GM18520 (cell line): ENCODE measurements at regions not wholly inside any gene's neighbourhood (a gene's known extent, or its start where the extent isn't known, plus 50 kb on each side); places are given as distances from the start of the nearest gene placed in this dataset.

Source experiments
- ATAC-seq: cut with Tn5 transposase; IDR thresholded peaks from one replicate; pipeline ENCODE4 v1.9.1; 2021; ENCODE audit not compliant: unreplicated experiment

DNA sequence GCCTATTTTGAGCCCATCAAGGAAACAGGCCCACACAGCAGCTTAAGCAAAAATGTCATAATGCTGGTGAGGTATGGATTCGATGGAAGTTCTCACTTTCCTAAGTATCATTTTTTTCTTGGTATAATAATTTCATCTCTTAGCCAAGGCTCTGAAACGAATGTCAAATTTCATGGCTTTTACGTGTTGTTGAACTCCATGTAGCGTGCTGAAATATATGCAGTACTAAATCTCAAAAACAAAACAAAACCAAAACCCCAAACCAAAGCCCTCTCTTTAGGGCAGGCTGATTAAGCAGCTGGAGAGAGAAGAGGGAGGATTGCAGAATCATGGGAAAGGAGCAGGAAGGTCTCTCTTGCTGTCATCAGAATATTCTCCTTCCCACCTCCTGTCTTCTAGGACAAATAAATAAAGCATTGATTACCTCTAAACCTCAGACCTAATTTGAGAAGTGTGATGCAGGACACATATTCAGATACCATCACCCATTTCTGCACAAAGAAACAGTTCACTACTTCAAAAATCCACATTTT lies 58.3 kb downstream of the TMEM174 start:
- no peak for ATAC-seq

DNA sequence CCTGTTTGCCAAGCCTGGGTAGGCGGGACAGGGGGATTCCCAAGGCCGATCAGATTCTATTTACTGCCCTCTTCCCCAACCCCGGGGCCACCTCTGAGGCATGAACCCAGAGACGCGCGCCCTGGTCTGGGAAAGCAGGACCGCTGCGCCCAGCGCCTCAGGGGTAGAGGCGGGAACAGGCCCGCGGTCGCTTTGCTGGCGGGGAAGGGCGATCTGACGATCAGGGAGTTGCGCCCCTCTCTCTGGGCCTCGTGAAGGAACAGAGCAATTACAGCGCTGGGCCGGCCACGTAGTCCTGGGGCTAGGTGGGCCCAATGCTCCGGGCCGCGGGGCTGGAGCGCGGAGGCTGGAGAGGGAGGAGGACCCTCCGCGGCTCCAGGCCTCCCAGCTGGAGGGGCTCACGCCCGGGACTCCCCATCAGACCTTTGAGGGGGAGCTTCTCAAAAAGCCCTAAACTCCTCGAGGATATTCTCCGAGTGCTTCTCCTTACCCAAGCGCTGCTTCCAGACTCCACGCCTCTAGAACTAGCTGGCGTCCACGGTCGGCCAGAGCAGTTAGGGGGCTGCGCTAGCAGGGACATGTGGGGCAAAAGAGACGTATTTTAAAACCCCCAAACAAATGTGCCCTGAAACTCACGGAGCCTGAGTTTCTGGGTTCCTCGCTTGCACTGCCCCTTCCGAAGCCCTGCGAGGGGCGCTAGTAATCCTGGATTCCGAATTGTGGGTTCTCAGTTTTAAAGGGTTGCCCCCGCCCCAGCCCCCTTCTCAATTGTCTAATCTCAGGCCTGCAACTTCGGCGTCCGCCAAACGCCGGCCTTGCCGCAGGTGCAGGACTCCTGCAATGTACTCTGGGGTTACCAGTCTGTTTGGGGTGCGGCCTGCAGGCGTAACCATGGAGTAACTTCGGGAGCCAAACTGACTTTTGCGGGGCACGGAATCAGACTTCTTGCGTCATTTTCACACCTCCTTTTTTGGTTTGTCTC lies 57.6 kb downstream of the TMEM174 start:
- no peak for ATAC-seq

DNA sequence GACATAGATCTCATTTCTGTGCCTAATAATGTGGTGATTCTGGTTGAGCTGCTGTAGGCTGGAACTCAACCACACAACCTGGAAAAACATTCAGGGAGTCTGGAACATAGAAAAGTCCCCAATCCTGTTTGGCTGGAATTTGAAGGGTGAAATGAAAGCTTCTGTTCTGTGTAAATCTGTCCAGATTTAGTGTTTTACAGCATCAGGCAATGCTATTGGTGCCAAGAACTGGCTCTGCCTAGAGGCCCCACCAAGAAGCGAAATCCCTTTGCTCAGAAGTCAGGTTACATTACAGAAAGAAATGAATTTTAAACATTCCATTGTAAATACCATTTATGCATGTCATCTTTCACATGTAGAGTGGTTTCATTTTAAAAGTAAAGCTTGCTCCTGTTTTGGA lies 56.3 kb downstream of the TMEM174 start:
- ATAC-seq: no peak

DNA sequence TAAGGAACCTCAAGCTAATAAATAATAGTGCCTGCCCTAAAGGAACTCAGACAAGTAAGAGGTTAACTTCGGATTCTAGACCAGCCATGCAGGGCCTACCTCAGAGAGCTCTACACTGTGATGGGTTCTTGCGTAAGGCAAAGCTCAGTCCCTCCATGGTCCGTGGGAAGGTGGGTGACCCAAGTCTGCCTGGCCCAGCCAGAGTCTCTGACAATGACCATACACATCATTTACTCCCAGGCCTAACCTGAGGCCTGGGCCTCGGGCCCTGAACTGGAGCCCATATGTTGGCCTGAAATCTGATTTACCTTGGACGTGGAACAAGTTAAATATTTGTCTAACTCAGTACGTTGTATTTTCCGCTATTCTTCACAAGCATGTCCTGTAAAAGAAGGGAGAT lies 55.1 kb downstream of the TMEM174 start:
- no peak for ATAC-seq
